Panc1 (cell line): ENCODE measurements at regions not wholly inside any gene's neighbourhood (a gene's known extent, or its start where the extent isn't known, plus 50 kb on each side); places are given as distances from the start of the nearest gene placed in this dataset.

Experiments used
- CTCF ChIP-seq: fragments of 450-650 bp; IDR thresholded peaks from 2 replicates; pipeline ENCODE4 v1.5.1; 2017; ENCODE audit warnings: mild to moderate bottlenecking
- POLR2AphosphoS5 ChIP-seq: IDR thresholded peaks from 2 replicates; pipeline ENCODE4 v1.6.1; 2012; ENCODE audit warnings: mild to moderate bottlenecking, low read depth, low read length, moderate library complexity
- REST ChIP-seq, 2 experiments: IDR thresholded peaks; 2 replicates each; pipeline ENCODE4 v1.6.1; 2011 to 2012; ENCODE audit warnings: low read depth in 2 of 2, control low read depth in 1 of 2, low read length in 1 of 2, mild to moderate bottlenecking in 1 of 2, moderate library complexity in 1 of 2; ENCODE audit not compliant: insufficient read depth in 1 of 2

- TF ChIP-seq CTCF, result no peak
- no peak for TF ChIP-seq POLR2AphosphoS5
- no peak for TF ChIP-seq REST (IDR thresholded peaks at IDR 0.05; ENCODE audit: insufficient read depth in 1 of 2, low read depth in 2 of 2, low read length in 1 of 2)
Observed at GRCh38 chr4:186859420-186859819, 135.8 kb upstream of the FAT1 start.
